ENCODE measurements at regions not wholly inside any gene's neighbourhood (a gene's known extent, or its start where the extent isn't known, plus 50 kb on each side); places are given as distances from the start of the nearest gene placed in this dataset.

GRCh38 chr4:125482822-125483221, 168.1 kb downstream of the FAT4 start:
- DNase-seq (ENCODE audit: low read depth): no peak
- no peak for TF ChIP-seq CTCF (IDR thresholded peaks at IDR 0.05; ENCODE audit: insufficient read depth, low read depth, low read length)
- H3K4me3 ChIP-seq (ENCODE audit: low read depth, low read length): no peak overlapping the region

GRCh38 chr4:125483278-125483677, 168.5 kb downstream of the FAT4 start:
- DNase-seq (ENCODE audit: low read depth): no peak
- H3K4me3 ChIP-seq (ENCODE audit: low read depth, low read length): no peak overlapping the region
- no peak for TF ChIP-seq CTCF (IDR thresholded peaks at IDR 0.05; ENCODE audit: insufficient read depth, low read depth, low read length)

GRCh38 chr4:125484912-125485311, 170.2 kb downstream of the FAT4 start:
- H3K4me3 ChIP-seq (ENCODE audit: low read depth, low read length): no peak overlapping the region

GRCh38 chr4:125486351-125486750, 171.6 kb downstream of the FAT4 start:
- no peak for DNase-seq (ENCODE audit: low read depth)
- no peak overlapping the region for H3K4me3 ChIP-seq (ENCODE audit: low read depth, low read length)
- no peak for TF ChIP-seq CTCF (IDR thresholded peaks at IDR 0.05; ENCODE audit: insufficient read depth, low read depth, low read length)

More at GRCh38 chr4:125484912-125485311, 170.2 kb downstream of the FAT4 start:
- DNase-seq (ENCODE audit: low read depth): no peak
- TF ChIP-seq CTCF (IDR thresholded peaks at IDR 0.05; ENCODE audit: insufficient read depth, low read depth, low read length): no peak

GRCh38 chr4:125489952-125490690, 175.4 kb downstream of the FAT4 start:
- no peak for TF ChIP-seq CTCF (IDR thresholded peaks at IDR 0.05; ENCODE audit: insufficient read depth, low read depth, low read length)
- DNase-seq (ENCODE audit: low read depth): no peak

GRCh38 chr4:125492957-125493356, 178.2 kb downstream of the FAT4 start:
- DNase-seq (ENCODE audit: low read depth): no peak
- no peak overlapping the region for H3K4me3 ChIP-seq (ENCODE audit: low read depth, low read length)
- TF ChIP-seq CTCF (IDR thresholded peaks at IDR 0.05; ENCODE audit: insufficient read depth, low read depth, low read length): no peak

More at GRCh38 chr4:125489952-125490690, 175.4 kb downstream of the FAT4 start:
- H3K4me3 ChIP-seq (ENCODE audit: low read depth, low read length): no peak overlapping the region

GRCh38 chr4:125497861-125498260, 183.1 kb downstream of the FAT4 start:
- no peak overlapping the region for H3K4me3 ChIP-seq (ENCODE audit: low read depth, low read length)
- DNase-seq (ENCODE audit: low read depth): no peak
- no peak for TF ChIP-seq CTCF (IDR thresholded peaks at IDR 0.05; ENCODE audit: insufficient read depth, low read depth, low read length)

All from fibroblast of villous mesenchyme (primary cell).